ENCODE measurements at regions not wholly inside any gene's neighbourhood (a gene's known extent, or its start where the extent isn't known, plus 50 kb on each side); places are given as distances from the start of the nearest gene placed in this dataset.
"Not testable (repeated sequence)": the region's sequence is repeated elsewhere in the genome, so short reads cannot be mapped to it uniquely, and the experiment has no call there.

DNA sequence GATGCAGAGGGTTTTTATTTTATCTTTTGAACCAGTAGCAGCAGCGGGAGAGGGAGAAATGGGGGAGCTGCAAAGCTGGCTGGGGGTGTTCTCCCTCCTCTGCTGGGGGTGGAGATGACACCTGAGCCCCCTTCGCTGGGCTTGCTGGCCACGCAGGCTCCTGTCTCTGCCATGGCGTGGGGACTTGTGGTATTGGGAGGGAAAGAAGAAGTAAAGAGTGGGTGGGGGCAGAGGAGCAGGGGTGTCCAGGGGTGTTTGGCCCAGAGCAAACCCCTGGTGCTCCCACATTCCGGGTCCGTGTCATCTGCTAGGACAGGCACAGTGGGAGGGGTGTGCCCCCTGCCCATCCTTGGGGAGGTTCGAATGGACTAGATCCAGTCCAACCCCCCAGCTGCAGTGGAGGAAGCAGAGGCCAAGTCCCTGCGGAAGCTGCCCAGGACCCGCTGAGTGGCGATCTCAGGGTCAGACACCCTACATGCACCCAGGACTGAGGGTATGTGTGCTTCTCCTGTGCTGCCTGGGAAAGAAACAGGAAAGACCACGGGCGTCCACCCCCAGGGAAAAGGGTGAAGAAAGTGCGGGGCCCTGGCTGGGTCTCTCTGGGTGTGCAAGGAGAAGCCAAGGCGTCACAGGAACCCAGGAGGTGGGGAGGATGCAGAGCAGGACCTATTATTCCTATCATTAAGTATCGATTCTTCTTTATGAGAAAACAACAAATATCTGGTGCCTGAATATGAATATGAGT, 163.2 kb downstream of the TRIM43 start:
- H3K4me1 Mint-ChIP-seq (ENCODE audit: low read depth); DNase-seq; POLR2A ChIA-PET; H3K4me3 Mint-ChIP-seq; CTCF ChIA-PET; H3K9me3 Mint-ChIP-seq; H3K9me3 ChIP-seq (ENCODE audit: control insufficient read depth in 1 of 2, insufficient read depth in 1 of 2, low read length in 2 of 2); H3K27me3 ChIP-seq (ENCODE audit: control insufficient read depth in 1 of 2, insufficient read depth in 2 of 2, low read length in 2 of 2); H3K36me3 Mint-ChIP-seq (ENCODE audit: low read depth); intact Hi-C loops (cut with DNase I, micrococcal nuclease); H3K36me3 ChIP-seq (ENCODE audit: insufficient read depth, low read length); H3K4me1 ChIP-seq (ENCODE audit: insufficient read depth, low read length); H3K27ac Mint-ChIP-seq; H3K27me3 Mint-ChIP-seq; H3K4me3 ChIP-seq (ENCODE audit: low read length); H3K27ac ChIP-seq (ENCODE audit: low read depth in 1 of 2, low read length in 2 of 2); ATAC-seq (ENCODE audit: poor library complexity): not testable (repeated sequence)

DNA sequence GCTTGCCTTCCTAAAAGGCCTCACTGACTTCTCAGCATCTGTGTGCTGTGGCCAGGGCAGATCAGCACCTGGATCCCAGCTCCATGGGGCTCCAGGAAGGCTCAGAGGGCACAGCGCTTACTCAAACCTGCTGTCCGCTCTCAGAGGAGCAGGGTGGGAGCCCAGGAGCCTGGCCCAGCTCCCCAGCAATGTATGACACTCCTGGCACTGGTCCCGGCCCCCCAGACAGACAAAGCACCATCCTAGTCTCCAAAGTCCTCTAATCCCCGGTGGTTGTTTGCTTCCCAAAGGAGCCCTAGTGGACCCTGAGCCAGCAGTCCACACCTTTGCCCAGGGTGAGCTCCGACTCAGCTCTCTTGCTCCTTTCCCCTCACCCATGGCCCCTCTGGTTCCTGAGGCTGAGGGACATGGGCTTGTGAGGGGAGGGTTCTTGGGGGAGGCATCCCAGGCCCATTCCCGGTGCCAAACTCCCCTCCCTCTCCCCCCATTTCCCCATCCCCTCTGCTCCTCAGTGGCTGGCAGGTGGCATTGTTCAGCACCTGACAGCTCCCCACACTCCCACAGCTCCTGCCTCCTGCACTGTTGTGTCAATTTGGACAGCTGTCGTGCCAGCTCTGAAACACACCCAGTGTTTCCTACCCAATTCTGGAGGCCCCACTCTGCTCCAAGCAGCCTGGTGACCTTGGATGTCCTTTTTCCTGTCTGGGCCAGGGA, 164.3 kb downstream of the TRIM43 start:
- intact Hi-C loops (cut with DNase I, micrococcal nuclease); H3K4me1 Mint-ChIP-seq (ENCODE audit: low read depth); H3K36me3 ChIP-seq (ENCODE audit: insufficient read depth, low read length); H3K4me1 ChIP-seq (ENCODE audit: insufficient read depth, low read length); H3K4me3 ChIP-seq (ENCODE audit: low read length); H3K9me3 Mint-ChIP-seq; H3K36me3 Mint-ChIP-seq (ENCODE audit: low read depth); H3K4me3 Mint-ChIP-seq; H3K27ac Mint-ChIP-seq; H3K27me3 ChIP-seq (ENCODE audit: control insufficient read depth in 1 of 2, insufficient read depth in 2 of 2, low read length in 2 of 2); H3K27ac ChIP-seq (ENCODE audit: low read depth in 1 of 2, low read length in 2 of 2); POLR2A ChIA-PET; H3K27me3 Mint-ChIP-seq; DNase-seq; CTCF ChIA-PET; H3K9me3 ChIP-seq (ENCODE audit: control insufficient read depth in 1 of 2, insufficient read depth in 1 of 2, low read length in 2 of 2); ATAC-seq (ENCODE audit: poor library complexity): not testable (repeated sequence)

DNA sequence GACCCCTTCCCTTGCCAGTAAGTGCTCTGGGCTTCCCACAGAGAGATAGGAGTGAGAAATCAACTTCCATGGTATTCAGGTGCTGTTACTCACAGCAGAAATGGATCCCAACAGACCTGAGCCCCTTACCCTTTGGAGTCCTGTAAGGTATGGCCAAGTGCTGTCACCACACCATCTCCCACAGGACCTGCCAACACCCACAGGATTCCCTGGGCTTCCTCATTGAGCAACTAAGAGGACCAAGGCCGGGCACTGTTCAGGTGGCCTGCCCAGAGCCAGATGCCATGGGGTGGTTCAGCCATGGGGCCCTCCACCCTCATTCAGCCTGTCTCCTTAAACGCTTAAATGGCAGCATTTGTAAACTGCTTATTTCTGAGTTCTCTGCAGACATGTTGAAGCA, 166.2 kb downstream of the TRIM43 start:
- no peak overlapping the region for H3K27ac Mint-ChIP-seq
- H3K36me3 ChIP-seq (ENCODE audit: insufficient read depth, low read length): no peaks in the 10 kb centered on the region
- H3K9me3 Mint-ChIP-seq: no peaks in the 10 kb centered on the region
- H3K4me3 ChIP-seq (ENCODE audit: low read length): no peak overlapping the region
- no peak overlapping the region for H3K27ac ChIP-seq (ENCODE audit: low read depth in 1 of 2, low read length in 2 of 2)
- TF ChIP-seq, protein P1, sequence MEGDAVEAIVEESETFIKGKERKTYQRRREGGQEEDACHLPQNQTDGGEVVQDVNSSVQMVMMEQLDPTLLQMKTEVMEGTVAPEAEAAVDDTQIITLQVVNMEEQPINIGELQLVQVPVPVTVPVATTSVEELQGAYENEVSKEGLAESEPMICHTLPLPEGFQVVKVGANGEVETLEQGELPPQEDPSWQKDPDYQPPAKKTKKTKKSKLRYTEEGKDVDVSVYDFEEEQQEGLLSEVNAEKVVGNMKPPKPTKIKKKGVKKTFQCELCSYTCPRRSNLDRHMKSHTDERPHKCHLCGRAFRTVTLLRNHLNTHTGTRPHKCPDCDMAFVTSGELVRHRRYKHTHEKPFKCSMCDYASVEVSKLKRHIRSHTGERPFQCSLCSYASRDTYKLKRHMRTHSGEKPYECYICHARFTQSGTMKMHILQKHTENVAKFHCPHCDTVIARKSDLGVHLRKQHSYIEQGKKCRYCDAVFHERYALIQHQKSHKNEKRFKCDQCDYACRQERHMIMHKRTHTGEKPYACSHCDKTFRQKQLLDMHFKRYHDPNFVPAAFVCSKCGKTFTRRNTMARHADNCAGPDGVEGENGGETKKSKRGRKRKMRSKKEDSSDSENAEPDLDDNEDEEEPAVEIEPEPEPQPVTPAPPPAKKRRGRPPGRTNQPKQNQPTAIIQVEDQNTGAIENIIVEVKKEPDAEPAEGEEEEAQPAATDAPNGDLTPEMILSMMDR (IDR thresholded peaks at IDR 0.05): no peak
- POLR2A ChIA-PET: no interaction called here
- intact Hi-C loops (cut with DNase I, micrococcal nuclease): no loop called here
- no peak overlapping the region for H3K4me3 Mint-ChIP-seq
- peaks cover 2% of the 10 kb centered on the region for H3K27me3 Mint-ChIP-seq
- H3K4me1 Mint-ChIP-seq (ENCODE audit: low read depth): no peaks in the 10 kb centered on the region
- no peak for ATAC-seq (ENCODE audit: poor library complexity)
- no peaks in the 10 kb centered on the region for H3K9me3 ChIP-seq (ENCODE audit: control insufficient read depth in 1 of 2, insufficient read depth in 1 of 2, low read length in 2 of 2)
- no peaks in the 10 kb centered on the region for H3K4me1 ChIP-seq (ENCODE audit: insufficient read depth, low read length)
- CTCF ChIA-PET: no interaction called here
- H3K36me3 Mint-ChIP-seq (ENCODE audit: low read depth): no peaks in the 10 kb centered on the region
- no peaks in the 10 kb centered on the region for H3K27me3 ChIP-seq (ENCODE audit: control insufficient read depth in 1 of 2, insufficient read depth in 2 of 2, low read length in 2 of 2)
- no peak for DNase-seq

DNA sequence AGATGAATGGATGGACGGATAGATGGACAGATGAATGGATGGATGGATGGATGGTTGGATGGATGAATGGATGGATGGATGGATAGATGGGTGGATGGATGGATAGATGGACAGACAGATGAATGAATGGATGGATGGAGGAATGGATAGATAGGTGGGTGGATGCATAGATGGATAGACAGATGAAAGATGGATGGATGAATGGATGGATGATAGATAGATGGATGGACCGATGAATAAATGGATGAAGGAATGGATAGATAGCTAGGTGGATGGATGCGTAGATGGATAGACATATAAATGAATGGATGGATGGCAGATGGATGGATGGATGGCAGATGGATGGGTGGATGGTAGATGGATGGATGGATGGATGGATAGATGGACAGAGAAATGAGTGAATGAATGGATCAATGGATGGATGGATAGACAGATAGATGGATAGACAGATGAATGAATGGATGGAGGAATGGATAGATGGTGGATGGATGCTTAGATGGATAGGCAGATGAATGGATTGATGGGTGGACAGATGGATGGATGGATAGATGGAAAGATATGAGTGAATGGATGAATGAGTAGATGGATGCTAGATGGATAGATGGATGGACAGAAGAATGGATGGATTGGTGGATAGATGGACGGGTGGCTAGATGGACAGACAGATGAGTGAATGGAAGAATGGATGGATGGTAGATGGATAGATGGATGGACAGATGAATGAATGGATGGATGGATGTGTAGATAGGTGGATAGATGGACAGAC, 167.9 kb downstream of the TRIM43 start:
- DNase-seq: no peak
- no peaks in the 10 kb centered on the region for H3K36me3 Mint-ChIP-seq (ENCODE audit: low read depth)
- Histone ChIP-seq H3K4me1 (ENCODE audit: insufficient read depth, low read length) (no peaks in the 10 kb centered on the region), H3K27ac (ENCODE audit: low read depth in 1 of 2, low read length in 2 of 2) (no peak overlapping the region), H3K27me3 (ENCODE audit: control insufficient read depth in 1 of 2, insufficient read depth in 2 of 2, low read length in 2 of 2) (no peaks in the 10 kb centered on the region), H3K4me3 (ENCODE audit: low read length) (no peak overlapping the region), H3K36me3 (ENCODE audit: insufficient read depth, low read length) (no peaks in the 10 kb centered on the region), H3K9me3 (ENCODE audit: control insufficient read depth in 1 of 2, insufficient read depth in 1 of 2, low read length in 2 of 2) (no peaks in the 10 kb centered on the region)
- POLR2A ChIA-PET: no interaction called here
- CTCF ChIA-PET: no interaction called here
- intact Hi-C loops (cut with DNase I, micrococcal nuclease): no loop called here
- H3K4me1 Mint-ChIP-seq (ENCODE audit: low read depth): no peaks in the 10 kb centered on the region
- H3K27ac Mint-ChIP-seq: no peak overlapping the region
- ATAC-seq (ENCODE audit: poor library complexity): no peak
- H3K9me3 Mint-ChIP-seq: no peaks in the 10 kb centered on the region
- H3K4me3 Mint-ChIP-seq: no peak overlapping the region
- no peaks in the 10 kb centered on the region for H3K27me3 Mint-ChIP-seq
- TF ChIP-seq, protein P1 (IDR thresholded peaks at IDR 0.05): no peak

Measured in CD4-positive, alpha-beta T cell (primary cell).